Tibial nerve (tissue), 4 donors: ENCODE measurements at regions not wholly inside any gene's neighbourhood (a gene's known extent, or its start where the extent isn't known, plus 50 kb on each side); places are given as distances from the start of the nearest gene placed in this dataset.

Experiments
- EP300 ChIP-seq, 2 donors: sonication (generic); formaldehyde crosslinking; IDR thresholded peaks; one replicate each; pipeline ENCODE4 v1.6.1; 2017; ENCODE audit warnings: antibody characterized with exemption in 2 of 2, mild to moderate bottlenecking in 1 of 2
- POLR2A ChIP-seq, 2 donors: fragments of 450-650 bp; IDR thresholded peaks; one replicate each; pipeline ENCODE4 v1.6.1; 2017; ENCODE audit warnings: antibody characterized with exemption in 2 of 2, mild to moderate bottlenecking in 2 of 2, moderate library complexity in 2 of 2
- TF ChIP-seq, protein P1 (sequence below), 5 experiments: fragments of 200-600 bp in 3 of 5; fragments of 450-650 bp in 2 of 5; sonication (generic) in 3 of 5; IDR thresholded peaks; one replicate each; pipeline ENCODE4 v1.5.1; 2016 to 2019; ENCODE audit warnings: antibody characterized with exemption in 5 of 5, mild to moderate bottlenecking in 3 of 5, moderate library complexity in 2 of 5

DNA sequence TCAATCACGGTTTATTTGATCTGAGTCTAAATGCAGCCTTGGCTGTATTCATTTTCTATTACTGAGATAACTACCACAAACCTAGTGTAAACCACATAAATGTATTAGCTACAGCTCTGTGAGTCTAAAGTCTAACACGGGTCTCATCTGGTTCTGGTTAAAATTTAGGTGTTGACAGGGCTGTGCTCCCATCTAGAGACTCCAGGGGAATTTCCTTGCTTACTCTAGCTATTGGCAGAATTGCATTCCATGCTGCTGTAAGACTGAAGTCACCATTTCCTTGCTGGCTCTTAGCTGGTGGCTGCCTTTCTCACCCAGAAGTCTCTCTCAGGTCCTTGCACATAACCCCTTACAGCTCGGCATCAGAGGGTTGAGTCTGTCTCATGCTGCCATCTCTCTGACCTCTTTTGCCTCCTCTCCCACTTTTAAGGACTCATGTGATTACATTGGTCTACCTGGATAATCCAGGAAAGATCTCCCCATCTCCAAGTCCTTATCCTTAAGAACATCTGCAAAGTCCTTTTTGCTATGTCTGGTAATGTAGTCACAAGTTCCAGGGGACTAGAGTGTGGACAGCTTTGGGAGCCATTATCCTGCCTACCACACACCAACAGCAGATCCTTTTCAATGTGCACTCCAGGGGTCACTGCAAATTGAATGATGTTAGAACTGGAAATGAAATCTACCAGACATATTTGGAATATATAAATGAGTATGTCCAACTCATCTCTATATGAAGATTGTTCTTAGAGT lies 207.0 kb upstream of the AGAP1 start:
- TF ChIP-seq EP300 (IDR thresholded peaks at IDR 0.05) (no peak), POLR2A (IDR thresholded peaks at IDR 0.05) (no peak)
- TF ChIP-seq, protein P1, sequence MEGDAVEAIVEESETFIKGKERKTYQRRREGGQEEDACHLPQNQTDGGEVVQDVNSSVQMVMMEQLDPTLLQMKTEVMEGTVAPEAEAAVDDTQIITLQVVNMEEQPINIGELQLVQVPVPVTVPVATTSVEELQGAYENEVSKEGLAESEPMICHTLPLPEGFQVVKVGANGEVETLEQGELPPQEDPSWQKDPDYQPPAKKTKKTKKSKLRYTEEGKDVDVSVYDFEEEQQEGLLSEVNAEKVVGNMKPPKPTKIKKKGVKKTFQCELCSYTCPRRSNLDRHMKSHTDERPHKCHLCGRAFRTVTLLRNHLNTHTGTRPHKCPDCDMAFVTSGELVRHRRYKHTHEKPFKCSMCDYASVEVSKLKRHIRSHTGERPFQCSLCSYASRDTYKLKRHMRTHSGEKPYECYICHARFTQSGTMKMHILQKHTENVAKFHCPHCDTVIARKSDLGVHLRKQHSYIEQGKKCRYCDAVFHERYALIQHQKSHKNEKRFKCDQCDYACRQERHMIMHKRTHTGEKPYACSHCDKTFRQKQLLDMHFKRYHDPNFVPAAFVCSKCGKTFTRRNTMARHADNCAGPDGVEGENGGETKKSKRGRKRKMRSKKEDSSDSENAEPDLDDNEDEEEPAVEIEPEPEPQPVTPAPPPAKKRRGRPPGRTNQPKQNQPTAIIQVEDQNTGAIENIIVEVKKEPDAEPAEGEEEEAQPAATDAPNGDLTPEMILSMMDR (IDR thresholded peaks at IDR 0.05), result no peak
